ENCODE measurements at regions not wholly inside any gene's neighbourhood (a gene's known extent, or its start where the extent isn't known, plus 50 kb on each side); places are given as distances from the start of the nearest gene placed in this dataset.

- Histone ChIP-seq H3K9ac (ENCODE audit: low read depth, low read length) (no peak overlapping the region), H3K27me3 (ENCODE audit: insufficient read depth, low read length) (no peaks in the 10 kb centered on the region), H3K4me3 (ENCODE audit: low read length) (no peak overlapping the region), H3K9me3 (ENCODE audit: insufficient read depth, low read depth, low read length) (no peaks in the 10 kb centered on the region), H3K4me1 (ENCODE audit: insufficient read depth, low read length) (no peaks in the 10 kb centered on the region), H3K36me3 (ENCODE audit: insufficient read depth, low read length) (no peaks in the 10 kb centered on the region), H3K27ac (ENCODE audit: low read depth, low read length) (no peak overlapping the region)
- WGBS, result no CpG with 5 or more reads among the region's 1 CpG
Observed at GRCh38 chr2:41149054-41149453, 697.2 kb upstream of the SLC8A1 start.

DNA sequence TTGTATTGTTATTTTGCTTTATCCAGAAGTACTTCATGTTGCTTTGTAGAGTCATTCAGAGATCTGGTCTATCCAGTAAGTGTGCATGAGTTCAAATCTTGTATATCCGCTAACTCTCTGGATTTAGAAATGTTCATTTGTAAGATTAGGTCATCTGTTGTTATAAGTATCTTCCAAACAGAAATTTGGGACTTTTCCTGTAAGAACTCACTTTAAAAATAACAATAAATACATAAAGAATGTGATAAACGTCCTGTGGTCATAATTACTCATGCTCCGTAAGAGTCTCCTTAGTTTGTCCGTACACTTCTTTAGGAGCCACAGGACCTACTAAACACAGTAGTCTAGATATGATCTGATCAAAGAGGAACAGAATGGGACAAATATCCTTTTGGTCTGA, 699.9 kb upstream of the SLC8A1 start:
- H3K9me3 ChIP-seq (ENCODE audit: insufficient read depth, low read depth, low read length), result no peaks in the 10 kb centered on the region
- WGBS, result 100% methylated on average over 4 of the region's 4 CpGs
- H3K9ac ChIP-seq (ENCODE audit: low read depth, low read length), result no peak overlapping the region
- no peaks in the 10 kb centered on the region for H3K27me3 ChIP-seq (ENCODE audit: insufficient read depth, low read length)
- H3K36me3 ChIP-seq (ENCODE audit: insufficient read depth, low read length), result no peaks in the 10 kb centered on the region
- no peak overlapping the region for H3K4me3 ChIP-seq (ENCODE audit: low read length)
- H3K4me1 ChIP-seq (ENCODE audit: insufficient read depth, low read length), result no peaks in the 10 kb centered on the region
- no peak overlapping the region for H3K27ac ChIP-seq (ENCODE audit: low read depth, low read length)

DNA sequence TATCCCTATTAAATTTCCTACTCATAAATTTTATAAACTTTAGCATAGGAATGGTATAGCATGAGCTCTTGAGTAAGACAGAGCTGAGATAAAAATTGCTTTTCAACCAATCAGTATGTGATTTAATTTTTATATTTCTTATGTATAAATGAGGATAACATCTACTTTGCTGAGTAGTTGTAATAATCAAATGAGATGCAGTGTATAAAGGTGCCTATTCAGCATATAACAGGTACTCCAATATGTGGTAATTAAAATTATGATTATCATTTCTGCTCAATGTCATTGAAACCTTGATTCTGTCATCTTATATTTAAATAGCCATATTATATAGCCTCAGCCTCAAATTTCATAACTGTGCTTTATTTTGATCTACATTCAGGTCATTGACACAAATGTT, 700.4 kb upstream of the SLC8A1 start:
- Histone ChIP-seq H3K4me3 (ENCODE audit: low read length) (no peak overlapping the region), H3K9ac (ENCODE audit: low read depth, low read length) (no peak overlapping the region), H3K36me3 (ENCODE audit: insufficient read depth, low read length) (no peaks in the 10 kb centered on the region), H3K27ac (ENCODE audit: low read depth, low read length) (no peak overlapping the region), H3K4me1 (ENCODE audit: insufficient read depth, low read length) (no peaks in the 10 kb centered on the region), H3K9me3 (ENCODE audit: insufficient read depth, low read depth, low read length) (no peaks in the 10 kb centered on the region), H3K27me3 (ENCODE audit: insufficient read depth, low read length) (no peaks in the 10 kb centered on the region)

DNA sequence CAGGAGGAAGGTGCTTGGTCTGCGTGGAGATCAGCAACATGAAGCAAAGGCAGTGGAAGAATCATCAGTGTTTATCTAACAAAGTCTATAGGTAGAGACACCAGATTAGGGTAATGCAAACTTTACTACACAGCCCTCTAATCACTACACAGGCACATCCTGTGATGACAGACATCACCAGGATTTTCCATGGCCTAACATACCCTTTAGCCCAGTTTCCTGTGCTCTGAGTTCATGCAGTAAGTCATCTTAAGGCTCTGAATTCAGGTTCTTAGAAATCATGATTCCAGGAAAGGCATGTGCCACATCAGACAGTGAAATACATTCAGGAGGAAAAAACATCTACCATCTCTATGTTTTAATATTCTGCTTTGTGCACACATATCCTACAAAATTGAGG, 708.5 kb upstream of the SLC8A1 start:
- WGBS, result 80% methylated on average over 1 of the region's 1 CpG
- Histone ChIP-seq H3K4me3 (ENCODE audit: low read length) (no peak overlapping the region), H3K4me1 (ENCODE audit: insufficient read depth, low read length) (no peaks in the 10 kb centered on the region), H3K9me3 (ENCODE audit: insufficient read depth, low read depth, low read length) (no peaks in the 10 kb centered on the region), H3K27me3 (ENCODE audit: insufficient read depth, low read length) (no peaks in the 10 kb centered on the region), H3K9ac (ENCODE audit: low read depth, low read length) (no peak overlapping the region), H3K27ac (ENCODE audit: low read depth, low read length) (no peak overlapping the region), H3K36me3 (ENCODE audit: insufficient read depth, low read length) (no peaks in the 10 kb centered on the region)

GRCh38 chr2:41167014-41167413, 715.1 kb upstream of the SLC8A1 start:
- H3K9ac ChIP-seq (ENCODE audit: low read depth, low read length), result no peak overlapping the region
- no peak overlapping the region for H3K27ac ChIP-seq (ENCODE audit: low read depth, low read length)
- H3K36me3 ChIP-seq (ENCODE audit: insufficient read depth, low read length), result no peaks in the 10 kb centered on the region
- WGBS, result 77% methylated on average over 1 of the region's 2 CpGs
- H3K9me3 ChIP-seq (ENCODE audit: insufficient read depth, low read depth, low read length), result no peaks in the 10 kb centered on the region
- no peaks in the 10 kb centered on the region for H3K27me3 ChIP-seq (ENCODE audit: insufficient read depth, low read length)
- H3K4me1 ChIP-seq (ENCODE audit: insufficient read depth, low read length), result peaks cover 9% of the 10 kb centered on the region
- no peak overlapping the region for H3K4me3 ChIP-seq (ENCODE audit: low read length)

GRCh38 chr2:41169744-41170143, 717.9 kb upstream of the SLC8A1 start:
- no peaks in the 10 kb centered on the region for H3K36me3 ChIP-seq (ENCODE audit: insufficient read depth, low read length)
- H3K27me3 ChIP-seq (ENCODE audit: insufficient read depth, low read length), result no peaks in the 10 kb centered on the region
- no peak overlapping the region for H3K27ac ChIP-seq (ENCODE audit: low read depth, low read length)
- peaks cover 9% of the 10 kb centered on the region for H3K4me1 ChIP-seq (ENCODE audit: insufficient read depth, low read length)
- no peak overlapping the region for H3K9ac ChIP-seq (ENCODE audit: low read depth, low read length)
- no peak overlapping the region for H3K4me3 ChIP-seq (ENCODE audit: low read length)
- WGBS, result 93% methylated on average over 2 of the region's 2 CpGs
- no peaks in the 10 kb centered on the region for H3K9me3 ChIP-seq (ENCODE audit: insufficient read depth, low read depth, low read length)

GRCh38 chr2:41170589-41170988, 718.7 kb upstream of the SLC8A1 start:
- H3K9ac ChIP-seq (ENCODE audit: low read depth, low read length), result no peak overlapping the region
- no peaks in the 10 kb centered on the region for H3K36me3 ChIP-seq (ENCODE audit: insufficient read depth, low read length)
- H3K27me3 ChIP-seq (ENCODE audit: insufficient read depth, low read length), result no peaks in the 10 kb centered on the region
- H3K4me1 ChIP-seq (ENCODE audit: insufficient read depth, low read length), result peaks cover 9% of the 10 kb centered on the region
- no peak overlapping the region for H3K27ac ChIP-seq (ENCODE audit: low read depth, low read length)
- no peaks in the 10 kb centered on the region for H3K9me3 ChIP-seq (ENCODE audit: insufficient read depth, low read depth, low read length)
- 89% methylated on average over 1 of the region's 1 CpG for WGBS
- H3K4me3 ChIP-seq (ENCODE audit: low read length), result no peak overlapping the region

- Histone ChIP-seq H3K36me3 (ENCODE audit: insufficient read depth, low read length) (no peaks in the 10 kb centered on the region), H3K9me3 (ENCODE audit: insufficient read depth, low read depth, low read length) (no peaks in the 10 kb centered on the region), H3K4me1 (ENCODE audit: insufficient read depth, low read length) (no peaks in the 10 kb centered on the region), H3K4me3 (ENCODE audit: low read length) (no peak overlapping the region), H3K27me3 (ENCODE audit: insufficient read depth, low read length) (no peaks in the 10 kb centered on the region), H3K9ac (ENCODE audit: low read depth, low read length) (no peak overlapping the region), H3K27ac (ENCODE audit: low read depth, low read length) (no peak overlapping the region)
- 88% methylated on average over 2 of the region's 2 CpGs for WGBS
Observed at GRCh38 chr2:41180387-41180786, 728.5 kb upstream of the SLC8A1 start.

DNA sequence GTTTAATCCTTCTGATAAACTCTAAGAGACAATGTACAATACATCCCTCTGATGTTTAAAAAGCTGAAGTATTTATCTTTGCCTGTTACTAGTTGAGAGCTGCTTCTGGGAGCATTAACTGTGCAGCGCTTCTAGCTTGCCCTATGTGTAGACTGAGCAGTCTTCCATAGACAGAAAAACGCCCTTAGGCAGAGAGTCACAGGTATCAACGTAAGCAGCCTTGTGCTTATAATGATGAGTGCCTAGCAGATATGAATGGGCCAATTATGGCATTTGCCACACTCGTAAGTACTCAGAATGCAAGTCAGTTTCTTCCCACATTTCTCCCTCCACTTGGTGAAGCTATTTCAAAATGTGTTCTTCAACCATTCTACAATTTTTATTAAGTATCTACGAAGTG, 731.1 kb upstream of the SLC8A1 start:
- H3K9me3 ChIP-seq (ENCODE audit: insufficient read depth, low read depth, low read length), result no peaks in the 10 kb centered on the region
- H3K27me3 ChIP-seq (ENCODE audit: insufficient read depth, low read length), result no peaks in the 10 kb centered on the region
- no peak overlapping the region for H3K27ac ChIP-seq (ENCODE audit: low read depth, low read length)
- H3K4me3 ChIP-seq (ENCODE audit: low read length), result no peak overlapping the region
- no peaks in the 10 kb centered on the region for H3K36me3 ChIP-seq (ENCODE audit: insufficient read depth, low read length)
- WGBS, result 94% methylated on average over 5 of the region's 5 CpGs
- no peak overlapping the region for H3K9ac ChIP-seq (ENCODE audit: low read depth, low read length)
- no peaks in the 10 kb centered on the region for H3K4me1 ChIP-seq (ENCODE audit: insufficient read depth, low read length)

GRCh38 chr2:41187376-41188122, 735.7 kb upstream of the SLC8A1 start:
- no peaks in the 10 kb centered on the region for H3K4me1 ChIP-seq (ENCODE audit: insufficient read depth, low read length)
- H3K9ac ChIP-seq (ENCODE audit: low read depth, low read length), result no peak overlapping the region
- H3K4me3 ChIP-seq (ENCODE audit: low read length), result no peak overlapping the region
- WGBS, result 96% methylated on average over 5 of the region's 5 CpGs
- H3K36me3 ChIP-seq (ENCODE audit: insufficient read depth, low read length), result no peaks in the 10 kb centered on the region
- H3K27ac ChIP-seq (ENCODE audit: low read depth, low read length), result no peak overlapping the region
- H3K27me3 ChIP-seq (ENCODE audit: insufficient read depth, low read length), result no peaks in the 10 kb centered on the region
- H3K9me3 ChIP-seq (ENCODE audit: insufficient read depth, low read depth, low read length), result no peaks in the 10 kb centered on the region

DNA sequence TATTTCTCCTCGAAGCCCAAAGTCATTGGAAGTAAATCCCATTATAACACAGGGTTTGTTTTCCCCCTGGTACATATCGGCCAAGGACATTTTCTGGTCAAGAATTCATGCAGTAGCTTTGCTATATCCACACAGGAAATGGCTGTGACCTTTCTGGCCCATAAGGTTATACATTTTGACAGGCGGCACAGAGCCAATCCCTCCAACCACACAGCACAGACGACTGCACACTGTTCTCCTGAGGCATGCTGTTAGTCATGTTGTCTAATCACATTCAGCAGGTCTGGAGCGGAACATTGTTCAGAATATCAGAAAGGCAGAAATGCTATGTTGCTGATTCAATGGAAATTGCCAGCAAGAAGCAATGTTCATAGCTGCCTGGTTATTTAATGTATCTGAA, 742.3 kb upstream of the SLC8A1 start:
- no peaks in the 10 kb centered on the region for H3K27me3 ChIP-seq (ENCODE audit: insufficient read depth, low read length)
- H3K4me1 ChIP-seq (ENCODE audit: insufficient read depth, low read length), result peaks cover 7% of the 10 kb centered on the region; the same call in 1 of the 2 replicates
- H3K27ac ChIP-seq (ENCODE audit: low read depth, low read length), result no peak overlapping the region
- WGBS, result 93% methylated on average over 5 of the region's 5 CpGs
- H3K36me3 ChIP-seq (ENCODE audit: insufficient read depth, low read length), result no peaks in the 10 kb centered on the region
- no peak overlapping the region for H3K9ac ChIP-seq (ENCODE audit: low read depth, low read length)
- no peaks in the 10 kb centered on the region for H3K9me3 ChIP-seq (ENCODE audit: insufficient read depth, low read depth, low read length)
- no peak overlapping the region for H3K4me3 ChIP-seq (ENCODE audit: low read length)

- H3K4me3 ChIP-seq (ENCODE audit: low read length), result no peak overlapping the region
- H3K27ac ChIP-seq (ENCODE audit: low read depth, low read length), result no peak overlapping the region
- H3K4me1 ChIP-seq (ENCODE audit: insufficient read depth, low read length), result peaks cover 7% of the 10 kb centered on the region; the same call in 1 of the 2 replicates
- H3K27me3 ChIP-seq (ENCODE audit: insufficient read depth, low read length), result no peaks in the 10 kb centered on the region
- 92% methylated on average over 2 of the region's 4 CpGs for whole genome bisulfite sequencing
- no peaks in the 10 kb centered on the region for H3K9me3 ChIP-seq (ENCODE audit: insufficient read depth, low read depth, low read length)
- H3K9ac ChIP-seq (ENCODE audit: low read depth, low read length), result no peak overlapping the region
- no peaks in the 10 kb centered on the region for H3K36me3 ChIP-seq (ENCODE audit: insufficient read depth, low read length)
Observed at GRCh38 chr2:41197781-41198180, 745.9 kb upstream of the SLC8A1 start.

All from HUES64 (cell line).